ENCODE measurements at regions not wholly inside any gene's neighbourhood (a gene's known extent, or its start where the extent isn't known, plus 50 kb on each side); places are given as distances from the start of the nearest gene placed in this dataset.

DNA sequence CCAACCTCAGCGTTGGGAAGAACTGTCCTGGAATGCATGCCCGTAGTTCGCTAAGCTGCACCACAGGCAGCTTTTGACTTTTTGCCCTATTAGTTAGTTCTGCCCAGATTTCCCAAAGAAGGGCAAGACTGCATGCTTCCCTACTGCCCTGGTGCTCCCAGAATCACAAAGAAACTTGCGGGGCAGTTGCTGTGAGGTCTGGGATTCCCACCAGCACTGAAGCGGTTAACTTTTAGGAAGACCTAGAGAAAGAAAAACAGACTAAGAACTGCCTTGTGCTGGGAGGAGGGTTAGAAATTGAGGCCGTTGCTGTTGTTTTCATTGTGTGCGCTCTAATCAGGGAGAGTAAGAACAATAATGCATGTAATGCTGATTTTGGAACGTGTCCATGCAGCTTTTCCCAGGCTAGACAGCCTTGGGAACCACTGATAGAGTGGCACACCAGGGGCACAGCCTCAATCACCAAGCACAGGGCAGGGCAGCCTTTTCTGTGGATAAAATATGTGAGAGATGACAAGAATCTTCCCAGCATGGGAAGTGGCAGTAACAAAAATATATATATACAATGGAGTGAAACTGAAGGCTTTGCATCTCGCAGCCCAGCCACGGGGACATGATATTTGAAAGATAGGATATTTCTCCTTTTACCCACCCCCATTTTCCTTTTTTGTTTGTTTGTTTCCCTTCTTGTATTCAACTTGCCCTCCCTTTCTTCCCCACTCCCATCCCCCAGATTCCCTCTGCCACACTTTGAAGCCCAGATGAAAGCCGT, 137.7 kb upstream of the HEY2 start:
- no peaks in the 10 kb centered on the region for H3K79me2 ChIP-seq (ENCODE audit: control insufficient read depth in 1 of 2, insufficient read depth in 2 of 2, low read length in 2 of 2)
- peak overlapping the region; percentile 20; the same call in 1 of the 2 replicates for H3K18ac ChIP-seq (ENCODE audit: extremely low read depth, low read length)
- no peak overlapping the region for H3K23ac ChIP-seq (ENCODE audit: insufficient read length)
- peak overlapping the region; percentile 63; the same call in 1 of the 2 replicates for H4K8ac ChIP-seq (ENCODE audit: extremely low read depth, insufficient read depth, low read length)
- peaks cover 6% of the 10 kb centered on the region for H3K23me2 ChIP-seq (ENCODE audit: low read depth, low read length)
- no peak overlapping the region for H3K4ac ChIP-seq (replicated peaks; ENCODE audit: insufficient read length, low read depth, low read length)
- H2AK5ac ChIP-seq (ENCODE audit: low read depth, low read length), result no peak overlapping the region
- H4K5ac ChIP-seq (ENCODE audit: insufficient read length, low read depth, low read length), result peak overlapping the region; percentile 68
- H3K4me1 ChIP-seq (replicated peaks in 1 of 4; ENCODE audit: control insufficient read depth in 3 of 4, insufficient read depth in 4 of 4, low read length in 3 of 4), result peaks cover 5 to 16% (median 13%) of the 10 kb centered on the region in 4 experiments; a peak in 6 of 7 replicates
- FAIRE-seq, result peak; percentile 88
- no peaks in the 10 kb centered on the region for H3K79me1 ChIP-seq (ENCODE audit: low read depth, low read length)
- H2AFZ ChIP-seq (ENCODE audit: low read length), result peak overlapping the region; percentile 96
- H2BK120ac ChIP-seq (replicated peaks; ENCODE audit: low read depth, low read length), result peak overlapping the region; percentile 45
- 19% methylated on average over 11 of the region's 11 CpGs; no CpG with 5 or more reads in 1 of the 2 experiments for WGBS, 2 experiments (ENCODE audit: extremely low coverage in 1 of 2, insufficient coverage in 1 of 2, insufficient read length in 1 of 2, insufficient replicate concordance in 2 of 2, low coverage in 1 of 2, low lambda C conversion rate in 2 of 2, missing lambda C conversion rate in 1 of 2)
- peak overlapping the region; percentile 97 for H2BK12ac ChIP-seq (ENCODE audit: low read depth, low read length)
- no peaks in the 10 kb centered on the region for H3K27me3 ChIP-seq (replicated peaks in 1 of 4; ENCODE audit: control insufficient read depth in 3 of 4, extremely low read depth in 1 of 4, insufficient read depth in 3 of 4, low read length in 3 of 4)
- H2BK15ac ChIP-seq (ENCODE audit: low read length), result peak overlapping the region; percentile 77; the same call in 1 of the 2 replicates
- peak overlapping the region; percentile 71 to 82 for H3K4me2 ChIP-seq (ENCODE audit: insufficient read depth in 1 of 2, low read depth in 2 of 2, low read length in 2 of 2)
- no peak for DNase-seq (ENCODE audit: low read depth in 1 of 2, low spot score in 2 of 2)
- H3K36me3 ChIP-seq (ENCODE audit: control insufficient read depth in 2 of 4, insufficient read depth in 4 of 4, low read length in 3 of 4), result no peaks in the 10 kb centered on the region
- ChIA-PET POLR2A (ENCODE audit: partially characterized antibody) (interaction anchor here (1.1 kb wide), 1 partner anchor 11 kb away, joined by 3 read pairs; no protein-coding TSS in a partner anchor), CTCF (ENCODE audit: partially characterized antibody) (interaction anchor here (1.0 to 1.6 kb wide), 5 partner anchors 9 to 300 kb away, joined by 3 to 4 read pairs (median 4); no protein-coding TSS in a partner anchor)
- H3K56ac ChIP-seq (replicated peaks; ENCODE audit: insufficient read length, low read depth, low read length), result no peak overlapping the region
- H3K27ac ChIP-seq (ENCODE audit: low read depth, low read length), result peak overlapping the region; percentile 63; the same call in 1 of the 2 replicates
- peak overlapping the region; percentile 84; the same call in 1 of the 2 replicates for H2BK5ac ChIP-seq (ENCODE audit: low read depth, low read length)
- peak overlapping the region; percentile 12 for H4K91ac ChIP-seq (replicated peaks; ENCODE audit: insufficient read length, low read length)
- peak overlapping the region; percentile 38 for H3K14ac ChIP-seq (ENCODE audit: insufficient read length)
- no peaks in the 10 kb centered on the region for H3K9me3 ChIP-seq (ENCODE audit: insufficient read depth in 2 of 2, low read depth in 1 of 2, low read length in 1 of 2)
- peak overlapping the region in 2 of 4 experiments; percentile 33 to 60; a peak in 4 of 7 replicates for H3K9ac ChIP-seq (replicated peaks in 1 of 4; ENCODE audit: extremely low read depth in 1 of 4, low read depth in 3 of 4, low read length in 3 of 4)
- peak overlapping the region in 3 of 4 experiments; percentile 2 to 45 (median 22); a peak in 5 of 8 replicates for H3K4me3 ChIP-seq (ENCODE audit: extremely low read depth in 1 of 4, insufficient read depth in 2 of 4, low read depth in 3 of 4, low read length in 4 of 4)
- no peaks in the 10 kb centered on the region for H4K20me1 ChIP-seq (replicated peaks in 1 of 2; ENCODE audit: control insufficient read depth in 1 of 2, insufficient read depth in 2 of 2, low read length in 2 of 2)
- peak overlapping the region; percentile 49; the same call in 1 of the 2 replicates for H2BK20ac ChIP-seq (ENCODE audit: low read length)
- TF ChIP-seq, protein P1, sequence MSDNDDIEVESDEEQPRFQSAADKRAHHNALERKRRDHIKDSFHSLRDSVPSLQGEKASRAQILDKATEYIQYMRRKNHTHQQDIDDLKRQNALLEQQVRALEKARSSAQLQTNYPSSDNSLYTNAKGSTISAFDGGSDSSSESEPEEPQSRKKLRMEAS (IDR thresholded peaks at IDR 0.05), result peak; percentile 18; the same call in 1 of the 2 replicates
- no peak for TF ChIP-seq CBX5 (IDR thresholded peaks at IDR 0.05; ENCODE audit: low read depth, low read length)
- TF ChIP-seq ASH2L (IDR thresholded peaks at IDR 0.05; ENCODE audit: low read length), result peak; percentile 86
- peak in 1 of 2 experiments; percentile 26; a peak in 3 of 4 replicates for TF ChIP-seq RAD21 (IDR thresholded peaks at IDR 0.05 in 1 of 2, conservative IDR thresholded peaks at IDR 0.05 in 1 of 2; ENCODE audit: low read depth in 2 of 2, low read length in 2 of 2)
- TF ChIP-seq SRF (IDR thresholded peaks at IDR 0.05; ENCODE audit: low read depth, low read length), result 0 out of 2 replicates have a peak, but pooled peaks have one; percentile 29

Measured in H1 (cell line).